Choroid plexus epithelial cell (primary cell): ENCODE measurements at regions not wholly inside any gene's neighbourhood (a gene's known extent, or its start where the extent isn't known, plus 50 kb on each side); places are given as distances from the start of the nearest gene placed in this dataset.

Experiments
- DNase-seq: peaks from one replicate; pipeline ENCODE4 v3.0.0-alpha.2; 2010; ENCODE audit warnings: low read depth
- H3K4me3 ChIP-seq: 2 replicates; pipeline ENCODE4 v1.5.1; 2011; ENCODE audit warnings: low read depth, mild to moderate bottlenecking, control low read depth, low read length, moderate library complexity
- CTCF ChIP-seq: conservative IDR thresholded peaks from 2 replicates; pipeline ENCODE4 v1.5.1; 2011; ENCODE audit warnings: low read depth, mild to moderate bottlenecking, control low read depth, inconsistent platforms, low read length, moderate library complexity

- H3K4me3 ChIP-seq, result no peak overlapping the region
- no peak for TF ChIP-seq CTCF
- DNase-seq, result peak; percentile 39
These were observed 923.8 kb downstream of the RAPGEF2 start for GRCh38 chr4:160026721-160027120.

- no peak for DNase-seq
- TF ChIP-seq CTCF, result no peak
- no peak overlapping the region for H3K4me3 ChIP-seq
These were observed 931.6 kb downstream of the RAPGEF2 start for GRCh38 chr4:160034501-160034900.

GRCh38 chr4:160038615-160039014, 935.7 kb downstream of the RAPGEF2 start:
- DNase-seq, result peak; percentile 13
- TF ChIP-seq CTCF, result no peak
- H3K4me3 ChIP-seq, result no peak overlapping the region

GRCh38 chr4:160044693-160045092, 941.8 kb downstream of the RAPGEF2 start:
- TF ChIP-seq CTCF, result no peak
- no peak for DNase-seq
- H3K4me3 ChIP-seq, result no peak overlapping the region

- no peak for TF ChIP-seq CTCF
- no peak overlapping the region for H3K4me3 ChIP-seq
- DNase-seq, result no peak
These were observed 979.7 kb downstream of the RAPGEF2 start for GRCh38 chr4:160082432-160083207.

- no peak for DNase-seq
- no peak for TF ChIP-seq CTCF
- no peak overlapping the region for H3K4me3 ChIP-seq
These were observed 988.8 kb downstream of the RAPGEF2 start for GRCh38 chr4:160091631-160092030.

- DNase-seq, result no peak
- no peak for TF ChIP-seq CTCF
These were observed 997.4 kb downstream of the RAPGEF2 start for GRCh38 chr4:160100316-160100715.

More at GRCh38 chr4:160100316-160100715, 997.4 kb downstream of the RAPGEF2 start:
- H3K4me3 ChIP-seq, result no peak overlapping the region
